ENCODE measurements at regions not wholly inside any gene's neighbourhood (a gene's known extent, or its start where the extent isn't known, plus 50 kb on each side); places are given as distances from the start of the nearest gene placed in this dataset.

DNA sequence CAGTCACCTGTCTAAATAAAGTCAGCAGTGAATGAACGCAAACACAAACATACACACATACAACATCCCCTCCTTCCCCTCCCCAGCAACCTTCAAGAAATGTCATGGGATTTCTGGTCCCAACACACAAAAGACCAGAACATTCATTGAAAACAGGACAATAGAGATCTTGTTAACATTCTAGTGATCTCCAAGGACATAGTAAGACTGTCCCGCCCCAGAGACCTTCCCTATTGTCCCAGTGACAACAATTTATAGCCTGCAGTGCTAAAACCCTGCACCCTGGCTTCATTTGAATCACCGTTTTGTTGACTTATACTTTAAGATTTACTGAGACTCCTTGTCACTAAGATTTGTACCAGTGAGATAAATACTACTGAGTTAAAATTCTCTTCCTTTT, 143.9 kb upstream of the NOX3 start:
- TF ChIP-seq, protein P1, sequence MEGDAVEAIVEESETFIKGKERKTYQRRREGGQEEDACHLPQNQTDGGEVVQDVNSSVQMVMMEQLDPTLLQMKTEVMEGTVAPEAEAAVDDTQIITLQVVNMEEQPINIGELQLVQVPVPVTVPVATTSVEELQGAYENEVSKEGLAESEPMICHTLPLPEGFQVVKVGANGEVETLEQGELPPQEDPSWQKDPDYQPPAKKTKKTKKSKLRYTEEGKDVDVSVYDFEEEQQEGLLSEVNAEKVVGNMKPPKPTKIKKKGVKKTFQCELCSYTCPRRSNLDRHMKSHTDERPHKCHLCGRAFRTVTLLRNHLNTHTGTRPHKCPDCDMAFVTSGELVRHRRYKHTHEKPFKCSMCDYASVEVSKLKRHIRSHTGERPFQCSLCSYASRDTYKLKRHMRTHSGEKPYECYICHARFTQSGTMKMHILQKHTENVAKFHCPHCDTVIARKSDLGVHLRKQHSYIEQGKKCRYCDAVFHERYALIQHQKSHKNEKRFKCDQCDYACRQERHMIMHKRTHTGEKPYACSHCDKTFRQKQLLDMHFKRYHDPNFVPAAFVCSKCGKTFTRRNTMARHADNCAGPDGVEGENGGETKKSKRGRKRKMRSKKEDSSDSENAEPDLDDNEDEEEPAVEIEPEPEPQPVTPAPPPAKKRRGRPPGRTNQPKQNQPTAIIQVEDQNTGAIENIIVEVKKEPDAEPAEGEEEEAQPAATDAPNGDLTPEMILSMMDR (optimal IDR thresholded peaks at IDR 0.05 in 1 of 3, IDR thresholded peaks at IDR 0.05 in 1 of 3, conservative IDR thresholded peaks at IDR 0.05 in 1 of 3; ENCODE audit: extremely low read depth in 1 of 3, insufficient read depth in 2 of 3, low read length in 3 of 3), result no peak
- TF ChIP-seq EZH2 (IDR thresholded peaks at IDR 0.05; ENCODE audit: low read length), result no peak

Data from keratinocyte (primary cell).